H9 (cell line): ENCODE measurements at regions not wholly inside any gene's neighbourhood (a gene's known extent, or its start where the extent isn't known, plus 50 kb on each side); places are given as distances from the start of the nearest gene placed in this dataset.

Experiments used
- DNase-seq: peaks from one replicate; pipeline ENCODE4 v3.0.0-alpha.2; 2017
- H2AFZ ChIP-seq: one replicate; pipeline ENCODE4 v1.6.1; 2013; ENCODE audit warnings: mild to moderate bottlenecking, low read length, control low read depth, moderate library complexity
- H2AK5ac ChIP-seq: 2 replicates; pipeline ENCODE4 v1.6.1; 2013; ENCODE audit warnings: low read length, control low read depth, mixed read lengths; ENCODE audit not compliant: insufficient read length
- H2BK120ac ChIP-seq: one replicate; pipeline ENCODE4 v1.6.1; 2013; ENCODE audit warnings: low read depth, mild to moderate bottlenecking, low read length, control low read depth, inconsistent platforms; ENCODE audit not compliant: poor library complexity, severe bottlenecking
- H2BK12ac ChIP-seq: 2 replicates; pipeline ENCODE4 v1.6.1; 2013; ENCODE audit warnings: low read length, control low read depth, mixed read lengths, low read depth; ENCODE audit not compliant: insufficient read length
- H2BK15ac ChIP-seq: 2 replicates; pipeline ENCODE4 v1.6.1; 2013; ENCODE audit warnings: low read depth, low read length, control low read depth
- H2BK20ac ChIP-seq: one replicate; pipeline ENCODE4 v1.6.1; 2013; ENCODE audit warnings: low read depth, mild to moderate bottlenecking, low read length, control low read depth, inconsistent platforms; ENCODE audit not compliant: poor library complexity, severe bottlenecking
- H2BK5ac ChIP-seq: 2 replicates; pipeline ENCODE4 v1.6.1; 2013; ENCODE audit warnings: low read length, control low read depth, mixed read lengths; ENCODE audit not compliant: insufficient read length
- H3K14ac ChIP-seq: 2 replicates; pipeline ENCODE4 v1.6.1; 2013; ENCODE audit warnings: low read length, control low read depth; ENCODE audit not compliant: insufficient read depth
- H3K18ac ChIP-seq: 2 replicates; pipeline ENCODE4 v1.6.1; 2013; ENCODE audit warnings: low read depth, mild to moderate bottlenecking, mixed read lengths, low read length, control low read depth; ENCODE audit not compliant: insufficient read length
- H3K23ac ChIP-seq: 2 replicates; pipeline ENCODE4 v1.6.1; 2013; ENCODE audit warnings: low read length, control low read depth, mixed read lengths, low read depth; ENCODE audit not compliant: insufficient read length
- H3K23me2 ChIP-seq: 2 replicates; pipeline ENCODE4 v1.6.1; 2013; ENCODE audit warnings: low read depth, mild to moderate bottlenecking, mixed read lengths, low read length, control low read depth; ENCODE audit not compliant: insufficient read length, poor library complexity, severe bottlenecking
- H3K27ac ChIP-seq: 2 replicates; pipeline ENCODE4 v1.5.1; 2013; ENCODE audit warnings: low read length, control low read depth, mixed read lengths, low read depth; ENCODE audit not compliant: insufficient read length
- H3K27me3 ChIP-seq: 2 replicates; pipeline ENCODE4 v1.6.1; 2013; ENCODE audit warnings: low read length, control low read depth, inconsistent platforms; ENCODE audit not compliant: insufficient read depth
- H3K4ac ChIP-seq: 2 replicates; pipeline ENCODE4 v1.6.1; 2013; ENCODE audit warnings: low read depth, mild to moderate bottlenecking, control low read depth, inconsistent platforms, low read length, moderate library complexity
- H3K4me1 ChIP-seq: 2 replicates; pipeline ENCODE4 v1.6.1; 2013; ENCODE audit warnings: low read length, control low read depth, inconsistent platforms; ENCODE audit not compliant: insufficient read depth
- H3K4me2 ChIP-seq: 2 replicates; pipeline ENCODE4 v1.6.1; 2013; ENCODE audit warnings: low read length, control low read depth, mixed read lengths; ENCODE audit not compliant: insufficient read length, insufficient read depth
- H3K56ac ChIP-seq: 2 replicates; pipeline ENCODE4 v1.6.1; 2013; ENCODE audit warnings: low read depth, mild to moderate bottlenecking, mixed read lengths, low read length, control low read depth; ENCODE audit not compliant: insufficient read length
- H3K79me1 ChIP-seq: 2 replicates; pipeline ENCODE4 v1.6.1; 2013; ENCODE audit warnings: low read depth, mild to moderate bottlenecking, moderate library complexity, low read length, control low read depth, inconsistent platforms; ENCODE audit not compliant: insufficient read depth, poor library complexity, severe bottlenecking
- H3K79me2 ChIP-seq: 2 replicates; pipeline ENCODE4 v1.6.1; 2013; ENCODE audit warnings: low read length, control low read depth, inconsistent platforms; ENCODE audit not compliant: insufficient read depth
- H3K9ac ChIP-seq: 2 replicates; pipeline ENCODE4 v1.6.1; 2013; ENCODE audit warnings: low read length, control low read depth, mixed read lengths; ENCODE audit not compliant: insufficient read length; ENCODE audit errors: extremely low read depth
- H3K9me3 ChIP-seq: one replicate; pipeline ENCODE4 v1.6.1; 2013; ENCODE audit warnings: low read depth, low read length, inconsistent platforms; ENCODE audit not compliant: control insufficient read depth
- H3T11ph ChIP-seq: one replicate; pipeline ENCODE4 v1.6.1; 2013; ENCODE audit warnings: mild to moderate bottlenecking, low read length, control low read depth, inconsistent platforms
- H4K20me1 ChIP-seq: one replicate; pipeline ENCODE4 v1.6.1; 2013; ENCODE audit not compliant: control insufficient read depth, insufficient read length, insufficient read depth
- H4K5ac ChIP-seq: 2 replicates; pipeline ENCODE4 v1.6.1; 2013; ENCODE audit warnings: low read depth, mild to moderate bottlenecking, mixed read lengths, low read length, control low read depth; ENCODE audit not compliant: insufficient read length
- H4K8ac ChIP-seq: replicated peaks from 2 replicates; pipeline ENCODE4 v1.6.1; 2013; ENCODE audit warnings: low read length, control low read depth, mixed read lengths, low read depth; ENCODE audit not compliant: insufficient read length
- H4K91ac ChIP-seq: 2 replicates; pipeline ENCODE4 v1.6.1; 2013; ENCODE audit warnings: low read depth, mild to moderate bottlenecking, moderate library complexity, mixed read lengths, low read length, control low read depth; ENCODE audit not compliant: insufficient read length
- H3K27ac Mint-ChIP-seq, 3 experiments: 2 replicates in 2 of 3; 3 replicates in 1 of 3; pipeline ENCODE4 v1.8.0; 2020 to 2021; ENCODE audit warnings: mixed read lengths in 3 of 3, mild to moderate bottlenecking in 1 of 3, moderate library complexity in 1 of 3
- H3K27me3 Mint-ChIP-seq: 2 replicates; pipeline ENCODE4 v1.8.0; 2021; ENCODE audit warnings: low read depth, mild to moderate bottlenecking, moderate library complexity, mixed read lengths
- H3K36me3 Mint-ChIP-seq, 3 experiments: 2 replicates in 2 of 3; 3 replicates in 1 of 3; pipeline ENCODE4 v1.8.0; 2020 to 2021; ENCODE audit warnings: low read depth in 3 of 3, mixed read lengths in 3 of 3; ENCODE audit not compliant: insufficient read depth in 1 of 3
- H3K4me1 Mint-ChIP-seq, 2 experiments: 2 replicates each; pipeline ENCODE4 v1.8.0; 2020; ENCODE audit warnings: mixed read lengths in 2 of 2
- H3K4me3 Mint-ChIP-seq, 2 experiments: 2 replicates in 1 of 2; 3 replicates in 1 of 2; pipeline ENCODE4 v1.8.0; 2020 to 2021; ENCODE audit warnings: mild to moderate bottlenecking in 2 of 2, mixed read lengths in 2 of 2, moderate library complexity in 1 of 2
- H3K9me3 Mint-ChIP-seq, 2 experiments: 2 replicates in 1 of 2; 3 replicates in 1 of 2; pipeline ENCODE4 v1.8.0; 2020; ENCODE audit warnings: mild to moderate bottlenecking in 2 of 2, mixed read lengths in 2 of 2, moderate library complexity in 1 of 2
- TF ChIP-seq, protein P1 (sequence below): fragments of 200-600 bp; sonication (generic); conservative IDR thresholded peaks from 3 replicates; pipeline ENCODE4 v1.8.0; 2021; ENCODE audit warnings: antibody characterized with exemption, mild to moderate bottlenecking

DNA sequence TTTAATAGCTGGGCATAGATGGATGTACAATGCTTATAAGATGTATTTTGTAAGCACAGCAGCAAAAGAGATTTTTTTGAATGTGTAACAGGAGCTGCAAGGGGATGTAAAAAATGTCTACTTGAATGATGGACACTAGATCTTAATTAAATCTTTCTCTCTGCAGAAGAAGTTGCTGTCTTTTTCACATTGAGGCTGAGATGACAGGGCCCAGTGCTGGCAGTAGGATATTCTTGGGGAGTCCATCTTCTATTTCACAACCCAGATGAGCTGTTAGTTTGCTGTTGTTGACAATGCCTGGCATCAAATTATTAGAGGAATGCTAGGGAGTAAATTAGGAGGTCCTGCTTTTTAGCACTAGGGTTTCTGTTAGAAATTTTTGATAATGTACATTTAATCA lies 698.7 kb downstream of the SLITRK5 start:
- H3K9me3 Mint-ChIP-seq = peaks cover 11 to 15% of the 10 kb centered on the region in 2 experiments; a peak in 4 of 5 replicates

More for the DNA sequence above, 698.7 kb downstream of the SLITRK5 start:
- H2AK5ac ChIP-seq = no peak overlapping the region
- H4K91ac ChIP-seq = no peak overlapping the region
- no peak overlapping the region for H2BK12ac ChIP-seq
- no peak overlapping the region for H3K4ac ChIP-seq
- no peak overlapping the region for H3K56ac ChIP-seq
- Mint-ChIP-seq H3K27ac (no peak overlapping the region), H3K4me1 (no peaks in the 10 kb centered on the region), H3K36me3 (peaks cover 9 to 13% (median 10%) of the 10 kb centered on the region in 3 experiments; a peak in 6 of 7 replicates), H3K4me3 (no peak overlapping the region), H3K27me3 (no peaks in the 10 kb centered on the region)
- H2BK15ac ChIP-seq = no peak overlapping the region
- H2BK5ac ChIP-seq = no peak overlapping the region
- H3K79me1 ChIP-seq = no peaks in the 10 kb centered on the region
- H2BK120ac ChIP-seq = no peak overlapping the region
- no peak overlapping the region for H2BK20ac ChIP-seq
- H3K23ac ChIP-seq = no peak overlapping the region
- H3K4me2 ChIP-seq = no peak overlapping the region
- H3K14ac ChIP-seq = no peak overlapping the region
- TF ChIP-seq, protein P1, sequence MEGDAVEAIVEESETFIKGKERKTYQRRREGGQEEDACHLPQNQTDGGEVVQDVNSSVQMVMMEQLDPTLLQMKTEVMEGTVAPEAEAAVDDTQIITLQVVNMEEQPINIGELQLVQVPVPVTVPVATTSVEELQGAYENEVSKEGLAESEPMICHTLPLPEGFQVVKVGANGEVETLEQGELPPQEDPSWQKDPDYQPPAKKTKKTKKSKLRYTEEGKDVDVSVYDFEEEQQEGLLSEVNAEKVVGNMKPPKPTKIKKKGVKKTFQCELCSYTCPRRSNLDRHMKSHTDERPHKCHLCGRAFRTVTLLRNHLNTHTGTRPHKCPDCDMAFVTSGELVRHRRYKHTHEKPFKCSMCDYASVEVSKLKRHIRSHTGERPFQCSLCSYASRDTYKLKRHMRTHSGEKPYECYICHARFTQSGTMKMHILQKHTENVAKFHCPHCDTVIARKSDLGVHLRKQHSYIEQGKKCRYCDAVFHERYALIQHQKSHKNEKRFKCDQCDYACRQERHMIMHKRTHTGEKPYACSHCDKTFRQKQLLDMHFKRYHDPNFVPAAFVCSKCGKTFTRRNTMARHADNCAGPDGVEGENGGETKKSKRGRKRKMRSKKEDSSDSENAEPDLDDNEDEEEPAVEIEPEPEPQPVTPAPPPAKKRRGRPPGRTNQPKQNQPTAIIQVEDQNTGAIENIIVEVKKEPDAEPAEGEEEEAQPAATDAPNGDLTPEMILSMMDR = no peak
- no peak for DNase-seq
- no peak overlapping the region for H3K27ac ChIP-seq
- no peak overlapping the region for H3T11ph ChIP-seq
- H3K27me3 ChIP-seq = no peaks in the 10 kb centered on the region
- H3K4me1 ChIP-seq = no peaks in the 10 kb centered on the region
- no peaks in the 10 kb centered on the region for H4K20me1 ChIP-seq
- no peaks in the 10 kb centered on the region for H3K79me2 ChIP-seq
- H4K8ac ChIP-seq = no peak overlapping the region
- no peak overlapping the region for H3K9ac ChIP-seq
- H3K18ac ChIP-seq = no peak overlapping the region
- no peaks in the 10 kb centered on the region for H3K9me3 ChIP-seq
- H4K5ac ChIP-seq = no peak overlapping the region
- H2AFZ ChIP-seq = no peak overlapping the region
- no peaks in the 10 kb centered on the region for H3K23me2 ChIP-seq
